ENCODE measurements at regions not wholly inside any gene's neighbourhood (a gene's known extent, or its start where the extent isn't known, plus 50 kb on each side); places are given as distances from the start of the nearest gene placed in this dataset.

- H3K27ac Mint-ChIP-seq: no peak overlapping the region
- no peaks in the 10 kb centered on the region for H3K4me1 Mint-ChIP-seq
- no peaks in the 10 kb centered on the region for H3K9me3 ChIP-seq (replicated peaks in 1 of 2; ENCODE audit: control insufficient read depth in 1 of 2, insufficient read depth in 1 of 2, low read length in 2 of 2)
- H3K4me2 ChIP-seq (replicated peaks; ENCODE audit: extremely low read depth, low read length, poor library complexity, severe bottlenecking): no peak overlapping the region
- no peak for TF ChIP-seq CTCF (IDR thresholded peaks at IDR 0.05)
- intact Hi-C loops (cut with micrococcal nuclease): no loop called here
- H3K27me3 Mint-ChIP-seq (ENCODE audit: low read depth in 3 of 3): peaks cover 2 to 3% (median 2%) of the 10 kb centered on the region in 3 donors
- 80% methylated on average over 1 of the region's 4 CpGs for WGBS (ENCODE audit: insufficient coverage)
- DNase-seq: no peak
- no peaks in the 10 kb centered on the region for H3K36me3 Mint-ChIP-seq
- no peaks in the 10 kb centered on the region for H4K20me1 ChIP-seq (ENCODE audit: insufficient read depth, low read length)
- H3K36me3 ChIP-seq (replicated peaks in 1 of 2; ENCODE audit: control insufficient read depth in 1 of 2, insufficient read depth in 2 of 2, low read length in 2 of 2): no peaks in the 10 kb centered on the region
- H2AFZ ChIP-seq (ENCODE audit: insufficient read depth, low read depth, low read length, poor library complexity, severe bottlenecking): no peak overlapping the region
- H3K4me3 Mint-ChIP-seq: no peak overlapping the region
- H3K9ac ChIP-seq (ENCODE audit: insufficient read depth, low read length, poor library complexity, severe bottlenecking): no peak overlapping the region
- H3K27ac ChIP-seq (ENCODE audit: low read depth in 1 of 2, low read length in 2 of 2): no peak overlapping the region
- H3K79me2 ChIP-seq (ENCODE audit: insufficient read depth, low read length): no peaks in the 10 kb centered on the region
- no peaks in the 10 kb centered on the region for H3K27me3 ChIP-seq (ENCODE audit: control insufficient read depth in 2 of 2, insufficient read depth in 2 of 2, low read length in 2 of 2)
- peaks cover 0 to 5% (median 0%) of the 10 kb centered on the region in 7 donors for H3K9me3 Mint-ChIP-seq
- no peak overlapping the region for H3K4me3 ChIP-seq (replicated peaks in 1 of 3; ENCODE audit: low read depth in 2 of 3, low read length in 3 of 3)
- no peaks in the 10 kb centered on the region for H3K4me1 ChIP-seq (ENCODE audit: control insufficient read depth in 1 of 2, insufficient read depth in 2 of 2, low read length in 2 of 2)
Observed at GRCh38 chr13:47661076-47661475, 340.0 kb downstream of the SUCLA2 start.

- Mint-ChIP-seq H3K36me3 (no peaks in the 10 kb centered on the region), H3K27ac (no peak overlapping the region), H3K27me3 (ENCODE audit: low read depth in 3 of 3) (peaks cover 2 to 6% (median 4%) of the 10 kb centered on the region in 3 donors), H3K4me3 (no peak overlapping the region), H3K9me3 (peaks cover 0 to 5% (median 0%) of the 10 kb centered on the region in 7 donors), H3K4me1 (no peaks in the 10 kb centered on the region)
- no peaks in the 10 kb centered on the region for H3K79me2 ChIP-seq (ENCODE audit: insufficient read depth, low read length)
- DNase-seq: no peak
- H3K4me2 ChIP-seq (replicated peaks; ENCODE audit: extremely low read depth, low read length, poor library complexity, severe bottlenecking): no peak overlapping the region
- no peaks in the 10 kb centered on the region for H3K4me1 ChIP-seq (ENCODE audit: control insufficient read depth in 1 of 2, insufficient read depth in 2 of 2, low read length in 2 of 2)
- no peaks in the 10 kb centered on the region for H3K36me3 ChIP-seq (replicated peaks in 1 of 2; ENCODE audit: control insufficient read depth in 1 of 2, insufficient read depth in 2 of 2, low read length in 2 of 2)
- H3K9me3 ChIP-seq (replicated peaks in 1 of 2; ENCODE audit: control insufficient read depth in 1 of 2, insufficient read depth in 1 of 2, low read length in 2 of 2): no peaks in the 10 kb centered on the region
- intact Hi-C loops (cut with micrococcal nuclease): no loop called here
- no peaks in the 10 kb centered on the region for H3K27me3 ChIP-seq (ENCODE audit: control insufficient read depth in 2 of 2, insufficient read depth in 2 of 2, low read length in 2 of 2)
- no peak for TF ChIP-seq CTCF (IDR thresholded peaks at IDR 0.05)
- WGBS (ENCODE audit: insufficient coverage): no CpG with 5 or more reads among the region's 1 CpG
- H3K9ac ChIP-seq (ENCODE audit: insufficient read depth, low read length, poor library complexity, severe bottlenecking): no peak overlapping the region
- H3K27ac ChIP-seq (ENCODE audit: low read depth in 1 of 2, low read length in 2 of 2): no peak overlapping the region
- no peak overlapping the region for H3K4me3 ChIP-seq (replicated peaks in 1 of 3; ENCODE audit: low read depth in 2 of 3, low read length in 3 of 3)
- H2AFZ ChIP-seq (ENCODE audit: insufficient read depth, low read depth, low read length, poor library complexity, severe bottlenecking): no peak overlapping the region
- no peaks in the 10 kb centered on the region for H4K20me1 ChIP-seq (ENCODE audit: insufficient read depth, low read length)
Observed at GRCh38 chr13:47656651-47657050, 344.4 kb downstream of the SUCLA2 start.
